Spleen (tissue), 7 donors: ENCODE measurements at regions not wholly inside any gene's neighbourhood (a gene's known extent, or its start where the extent isn't known, plus 50 kb on each side); places are given as distances from the start of the nearest gene placed in this dataset.
"Not testable (repeated sequence)": the region's sequence is repeated elsewhere in the genome, so short reads cannot be mapped to it uniquely, and the experiment has no call there.

Source experiments
- CTCF ChIP-seq, 11 experiments: fragments of 200-600 bp in 7 of 11; fragments of 450-650 bp in 4 of 11; sonication (generic) in 4 of 11; IDR thresholded peaks in 8 of 11; conservative IDR thresholded peaks in 3 of 11; 1 replicate in 7 of 11; 2 replicates in 4 of 11; pipeline versions ENCODE4 v1.4.0 to v1.8.0; 2016 to 2021; ENCODE audit warnings: antibody characterized with exemption in 11 of 11, inconsistent platforms in 4 of 11, mild to moderate bottlenecking in 1 of 11
- POLR2A ChIP-seq, 3 donors: fragments of 450-650 bp; IDR thresholded peaks; one replicate each; pipeline ENCODE4 v1.5.1; 2017; ENCODE audit warnings: antibody characterized with exemption in 3 of 3, mild to moderate bottlenecking in 1 of 3
- POLR2AphosphoS5 ChIP-seq, 3 donors: sonication (generic); formaldehyde crosslinking; IDR thresholded peaks; one replicate each; pipeline ENCODE4 v1.5.1; 2017; ENCODE audit warnings: antibody characterized with exemption in 3 of 3
- donor health status: DM: no; HTN: no; CAD: no; lungs with moderate emphysema.
- donor health status: DM: no; HTN: no; CAD: no.
- donor health status: DM: no; HTN: no; CAD: no.

DNA sequence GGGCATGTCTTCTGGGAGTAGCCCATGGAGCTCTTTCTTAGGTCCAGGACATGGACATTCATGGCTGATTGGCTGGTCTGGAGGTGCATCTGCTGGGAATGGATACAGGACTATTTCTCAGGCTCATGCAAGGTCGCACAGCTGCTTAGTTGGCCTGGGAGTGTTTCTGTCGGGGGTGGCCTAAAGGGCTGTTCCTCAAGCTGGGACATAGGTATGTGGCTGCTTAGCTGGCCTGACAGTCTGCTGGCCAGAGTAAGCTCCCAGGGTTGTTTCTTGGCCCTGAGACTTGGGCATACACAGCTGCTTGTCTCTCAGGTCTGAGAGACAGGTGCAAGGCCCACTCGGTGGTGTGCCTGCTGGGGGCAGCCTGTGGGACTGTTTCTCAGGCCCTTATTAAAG is 57.2 kb upstream of the CSNK1E start:
- not testable (repeated sequence) for TF ChIP-seq CTCF (IDR thresholded peaks at IDR 0.05 in 8 of 11, conservative IDR thresholded peaks at IDR 0.05 in 3 of 11); POLR2A (IDR thresholded peaks at IDR 0.05); POLR2AphosphoS5 (IDR thresholded peaks at IDR 0.05)
